Ovary (tissue), 7 donors: ENCODE measurements at regions not wholly inside any gene's neighbourhood (a gene's known extent, or its start where the extent isn't known, plus 50 kb on each side); places are given as distances from the start of the nearest gene placed in this dataset.

Experiments
- DNase-seq, 5 donors: peaks; one replicate each; pipeline ENCODE4 v3.0.0-alpha.2; 2019 to 2020
- H3K27ac ChIP-seq, 2 donors: fragments of 200-600 bp; one replicate each; pipeline versions ENCODE4 v1.5.1 to v1.8.0; 2019 to 2022
- H3K27me3 ChIP-seq: fragments of 200-600 bp; one replicate; pipeline ENCODE4 v1.8.0; 2022
- H3K36me3 ChIP-seq: fragments of 200-600 bp; sonication (generic); one replicate; pipeline ENCODE4 v1.5.1; 2019
- H3K4me1 ChIP-seq: one replicate; pipeline ENCODE4 v1.8.1; 2013; ENCODE audit warnings: mild to moderate bottlenecking, moderate library complexity; ENCODE audit not compliant: insufficient read depth
- H3K4me3 ChIP-seq: fragments of 200-600 bp; sonication (generic); one replicate; pipeline ENCODE4 v1.5.1; 2017
- H3K9me3 ChIP-seq, 2 donors: fragments of 200-600 bp in 1 of 2; sonication (generic) in 1 of 2; one replicate each; pipeline versions ENCODE4 v1.5.1 to v1.8.1; 2013 to 2019; ENCODE audit warnings: mild to moderate bottlenecking in 1 of 2, moderate library complexity in 1 of 2
- CTCF ChIP-seq, 3 donors: fragments of 450-650 bp in 2 of 3; fragments of 200-600 bp in 1 of 3; IDR thresholded peaks; one replicate each; pipeline versions ENCODE4 v1.5.1 to v1.8.0; 2016 to 2022; ENCODE audit warnings: antibody characterized with exemption in 3 of 3, mild to moderate bottlenecking in 1 of 3
- EP300 ChIP-seq: sonication (generic); formaldehyde crosslinking; IDR thresholded peaks from one replicate; pipeline ENCODE4 v1.6.1; 2017; ENCODE audit warnings: antibody characterized with exemption
- POLR2A ChIP-seq: fragments of 450-650 bp; IDR thresholded peaks from one replicate; pipeline ENCODE4 v1.6.1; 2017; ENCODE audit warnings: antibody characterized with exemption, mild to moderate bottlenecking, moderate library complexity
- WGBS, 3 donors: extraction: QIAGEN DNeasy Blood & Tissue Kit in 1 of 3; methylation state at CpG; one replicate each; pipeline versions ENCODE4 v1.1.5 to v1.1.7; 2013 to 2017; 5-methylcytosine and 5-hydroxymethylcytosine counted together
- intact Hi-C, 4 donors: fragments of 100-400 bp; cut with DNase I; formaldehyde crosslinking; loops; one replicate each; pipeline versions ENCODE4 v1.11.0 to v1.15.1; 2022 to 2023
- donor health status: DM: no; HTN: no; CAD: no; lungs with moderate emphysema.
- donor health status: DM: no; HTN: no; CAD: no.
- donor health status: Bipolar disorder and iron deficiency.
- donor health status: DM: no; HTN: no; CAD: no.
- donor health status: DM: yes; HTN: yes; CAD: no.

GRCh38 chr6:91386204-91386603 is 799.3 kb upstream of the MAP3K7 start:
- DNase-seq: no peak
- Histone ChIP-seq H3K27ac (no peak overlapping the region), H3K4me1 (no peaks in the 10 kb centered on the region), H3K9me3 (no peaks in the 10 kb centered on the region), H3K36me3 (no peaks in the 10 kb centered on the region), H3K27me3 (no peaks in the 10 kb centered on the region), H3K4me3 (no peak overlapping the region)
- 93 to 96% (median 93%) methylated on average over 1 of the region's 1 CpG for WGBS, 3 donors
- TF ChIP-seq EP300: no peak
- TF ChIP-seq POLR2A: no peak
- TF ChIP-seq CTCF (IDR thresholded peaks at IDR 0.05): no peak
- intact Hi-C loops: no loop called here

- whole genome bisulfite sequencing, 3 donors: 75 to 76% (median 76%) methylated on average over 3 of the region's 3 CpGs
- Histone ChIP-seq H3K36me3 (no peaks in the 10 kb centered on the region), H3K27ac (no peak overlapping the region), H3K4me1 (no peaks in the 10 kb centered on the region), H3K4me3 (no peak overlapping the region), H3K9me3 (no peaks in the 10 kb centered on the region), H3K27me3 (no peaks in the 10 kb centered on the region)
- DNase-seq: no peak
- TF ChIP-seq EP300 (no peak), POLR2A (no peak), CTCF (IDR thresholded peaks at IDR 0.05) (no peak)
- intact Hi-C loops: no loop called here
These were observed 796.3 kb upstream of the MAP3K7 start for GRCh38 chr6:91383207-91383606.

DNA sequence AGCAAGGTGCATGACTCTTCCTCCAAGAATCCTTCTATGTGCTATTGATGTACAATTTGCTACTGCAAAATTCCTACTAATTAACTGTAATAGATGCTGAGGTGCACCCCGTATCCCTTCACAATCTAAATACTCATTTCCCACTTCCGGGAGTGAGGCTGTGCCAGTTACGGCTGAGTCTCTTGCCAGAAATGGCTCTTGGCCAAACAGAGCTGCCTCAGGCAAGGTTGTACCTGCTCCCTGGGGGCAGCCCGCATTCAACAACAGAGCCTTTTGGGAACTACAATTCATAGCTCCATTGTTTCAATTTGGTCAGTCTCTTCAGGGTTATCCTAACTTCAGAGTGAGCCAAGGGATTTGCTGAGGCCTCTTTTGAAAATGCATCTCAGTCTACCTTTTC is 789.8 kb upstream of the MAP3K7 start:
- 73 to 84% (median 83%) methylated on average over 4 of the region's 4 CpGs for WGBS, 3 donors
- intact Hi-C loops: no loop called here
- DNase-seq: no peak

DNA sequence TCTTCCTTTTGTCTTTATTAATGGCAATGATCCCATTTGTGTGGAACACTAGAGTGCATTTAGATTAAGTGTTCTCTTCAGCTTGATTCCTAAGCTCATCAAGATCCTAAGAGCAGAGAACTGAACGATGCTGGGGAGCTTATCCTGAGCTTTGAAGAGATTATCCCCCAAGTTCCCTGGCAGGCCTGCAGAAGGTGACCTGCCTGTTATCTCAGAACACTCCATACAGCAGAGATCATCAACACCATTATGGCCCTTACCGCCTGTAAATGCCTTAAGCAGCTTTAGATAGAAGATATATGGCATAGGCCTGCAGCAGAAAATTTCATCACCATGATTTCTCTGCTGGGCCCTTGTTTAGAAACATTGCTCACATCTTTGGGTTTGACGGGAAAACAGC is 779.9 kb upstream of the MAP3K7 start:
- intact Hi-C loops: no loop called here
- H3K36me3 ChIP-seq: no peaks in the 10 kb centered on the region
- DNase-seq: no peak

More for the DNA sequence above, 789.8 kb upstream of the MAP3K7 start:
- no peaks in the 10 kb centered on the region for H3K4me1 ChIP-seq
- no peak overlapping the region for H3K4me3 ChIP-seq
- H3K27ac ChIP-seq: no peak overlapping the region
- no peaks in the 10 kb centered on the region for H3K36me3 ChIP-seq
- no peaks in the 10 kb centered on the region for H3K9me3 ChIP-seq
- TF ChIP-seq CTCF (IDR thresholded peaks at IDR 0.05) (no peak), POLR2A (no peak), EP300 (no peak)
- H3K27me3 ChIP-seq: no peaks in the 10 kb centered on the region

More for the DNA sequence above, 779.9 kb upstream of the MAP3K7 start:
- 76 to 79% (median 79%) methylated on average over 3 of the region's 3 CpGs for WGBS, 3 donors
- no peak overlapping the region for H3K27ac ChIP-seq
- H3K4me3 ChIP-seq: no peak overlapping the region
- H3K9me3 ChIP-seq: no peaks in the 10 kb centered on the region
- no peaks in the 10 kb centered on the region for H3K27me3 ChIP-seq
- no peaks in the 10 kb centered on the region for H3K4me1 ChIP-seq
- TF ChIP-seq POLR2A (no peak), EP300 (no peak), CTCF (IDR thresholded peaks at IDR 0.05) (no peak)
